NCI-H2196 treated with DMSO at 0.1 percent for 48 hours (cell line): ENCODE measurements at regions not wholly inside any gene's neighbourhood (a gene's known extent, or its start where the extent isn't known, plus 50 kb on each side); places are given as distances from the start of the nearest gene placed in this dataset.

ENCODE experiments used
- DNase-seq: peaks from one replicate; lab custom pipeline; 2025; ENCODE audit not compliant: unreplicated experiment; lab: John Stamatoyannopoulos, UW

DNA sequence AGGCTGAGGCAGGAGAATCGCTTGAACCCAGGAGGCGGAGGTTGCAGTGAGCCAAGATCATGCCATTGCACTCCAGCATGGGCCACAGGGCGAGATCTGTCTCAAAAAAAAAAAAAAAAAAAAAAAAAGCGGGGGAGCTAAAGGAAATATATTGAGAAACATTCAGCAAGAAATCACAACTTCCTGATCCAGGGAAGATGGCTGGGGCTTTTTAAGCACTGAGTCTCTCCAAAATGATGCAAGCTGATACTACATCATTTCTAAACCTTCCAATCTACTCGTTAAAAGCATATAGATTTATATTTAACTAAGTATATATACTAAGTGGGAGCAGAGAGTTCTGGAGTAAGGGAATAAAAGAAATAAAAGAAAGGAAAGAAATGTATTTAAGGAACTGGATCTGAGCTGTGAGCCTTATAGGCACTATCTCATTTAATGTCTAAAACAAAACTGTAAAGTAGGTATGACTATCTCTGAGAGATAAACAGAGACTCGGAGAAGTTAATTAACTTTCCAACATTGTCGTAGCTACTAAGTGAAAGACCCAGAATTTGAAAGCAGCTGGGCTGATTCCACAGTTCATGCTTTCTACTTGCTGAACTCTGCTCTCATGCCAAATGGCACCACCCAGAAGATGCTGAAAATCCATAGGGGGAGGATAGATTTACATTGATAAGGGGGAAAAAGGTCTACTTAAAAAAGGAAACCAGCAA lies 215.0 kb upstream of the MARCKS start:
- DNase-seq = no peak

- DNase-seq = peak; percentile 70
Observed at GRCh38 chr6:113642714-113643406, 214.3 kb upstream of the MARCKS start.

- no peak for DNase-seq
Observed at GRCh38 chr6:113643407-113643770, 213.8 kb upstream of the MARCKS start.

DNA sequence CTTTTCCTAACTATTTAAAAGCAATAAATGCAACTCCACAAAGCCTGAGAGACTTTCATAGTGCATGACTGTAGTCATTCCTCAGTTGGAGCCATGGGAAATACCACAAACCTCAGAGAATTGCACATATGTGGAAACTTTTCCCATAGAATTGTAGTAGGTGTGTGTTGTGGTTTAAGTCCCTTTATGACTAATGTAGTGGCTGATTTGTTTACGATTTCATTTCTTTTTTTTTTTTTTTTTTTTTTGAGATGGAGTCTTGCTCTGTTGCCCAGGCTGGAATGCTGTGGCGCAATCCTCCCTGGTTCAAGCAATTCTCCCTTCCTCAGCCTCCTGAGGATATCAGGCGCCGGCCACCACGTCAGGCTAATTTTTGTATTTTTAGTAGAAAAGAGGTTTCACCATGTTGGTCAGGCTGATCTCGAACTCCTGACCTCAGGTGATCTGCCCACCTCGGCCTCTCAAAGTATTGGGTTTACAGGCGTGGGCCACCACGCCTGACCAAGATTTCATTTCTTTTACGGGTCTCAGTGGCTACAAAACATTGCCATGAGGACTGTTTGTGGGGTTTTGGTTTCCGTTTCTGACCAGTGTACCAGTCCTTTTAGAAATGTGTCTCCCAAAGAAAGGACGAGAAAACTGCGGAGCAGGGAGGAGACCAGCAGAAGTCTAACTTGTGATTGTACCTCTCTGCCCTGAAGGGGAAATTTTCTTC lies 212.1 kb upstream of the MARCKS start:
- DNase-seq = no peak

GRCh38 chr6:113645576-113645970 lies 211.6 kb upstream of the MARCKS start:
- DNase-seq = no peak

DNA sequence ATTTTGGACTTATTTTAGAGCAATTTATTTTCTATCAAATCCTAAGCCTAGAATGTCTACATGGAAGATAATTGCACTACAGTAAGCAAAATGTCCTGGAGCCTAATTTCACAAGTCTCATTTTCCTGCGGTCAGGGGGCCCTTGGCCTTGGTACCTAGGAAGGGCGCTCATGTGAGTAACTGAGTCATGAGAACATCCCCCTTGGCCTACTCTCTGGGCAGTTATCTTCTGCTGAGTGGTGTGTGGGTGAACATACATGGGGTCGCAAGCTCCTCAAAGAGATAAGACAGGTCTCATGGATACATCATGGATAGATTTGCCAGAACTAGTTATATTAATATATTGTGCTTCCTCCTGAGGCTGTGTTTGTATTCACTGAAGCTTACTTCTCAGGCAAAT lies 211.2 kb upstream of the MARCKS start:
- no peak for DNase-seq

GRCh38 chr6:113646701-113647100 lies 210.4 kb upstream of the MARCKS start:
- DNase-seq = no peak

DNA sequence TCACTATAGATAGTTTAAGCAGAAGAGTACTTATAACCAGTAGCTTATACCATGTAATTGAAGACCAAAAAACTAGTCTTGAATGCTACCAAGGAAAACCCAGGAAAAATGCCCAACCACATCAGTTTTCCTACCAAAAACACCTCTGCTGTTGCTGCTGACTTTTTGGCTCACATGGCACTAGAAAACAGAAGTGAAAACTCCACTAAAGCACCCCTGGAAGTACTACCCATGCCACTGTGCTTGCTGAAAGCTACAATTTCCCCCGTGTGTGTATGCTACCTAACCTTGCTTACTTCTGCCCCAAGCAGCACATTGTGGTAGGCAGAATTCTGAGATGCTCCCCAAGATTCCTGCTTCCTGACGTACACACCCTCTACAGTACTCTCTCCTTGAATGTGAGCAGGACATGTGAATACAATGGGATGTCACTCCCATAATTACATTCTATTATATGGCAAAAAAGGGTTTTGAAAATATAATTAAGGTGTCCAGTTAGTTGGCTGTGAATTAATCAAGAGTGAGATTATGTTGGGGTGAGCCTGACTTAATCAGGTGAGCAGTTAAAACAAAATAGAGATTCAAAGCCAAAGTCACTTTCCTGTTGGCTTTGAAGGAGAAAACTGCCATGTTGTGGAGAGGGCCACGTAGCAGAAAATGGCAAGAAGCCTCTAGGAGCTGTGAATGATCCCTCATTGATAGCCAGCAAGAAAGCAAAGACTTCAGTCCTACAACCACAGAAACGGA lies 209.8 kb upstream of the MARCKS start:
- no peak for DNase-seq

DNA sequence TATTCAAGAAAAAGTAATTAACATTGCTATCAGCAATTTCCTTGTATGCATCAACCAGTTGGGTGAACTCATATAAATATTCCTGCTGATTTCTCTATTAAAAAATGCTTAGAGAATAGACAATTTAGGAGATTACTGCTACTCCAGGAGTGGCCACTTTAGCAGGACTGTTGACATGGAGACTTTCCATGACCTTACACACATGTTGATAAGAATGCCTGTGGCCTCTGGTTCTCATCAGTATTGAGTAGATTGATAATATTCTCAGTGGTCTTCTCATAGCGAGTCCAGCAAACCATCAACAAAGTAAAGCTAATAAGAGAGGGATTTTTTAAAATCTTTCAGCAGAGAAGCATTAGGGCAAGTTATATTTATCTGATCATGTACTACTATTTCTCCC lies 208.4 kb upstream of the MARCKS start:
- DNase-seq = no peak

DNA sequence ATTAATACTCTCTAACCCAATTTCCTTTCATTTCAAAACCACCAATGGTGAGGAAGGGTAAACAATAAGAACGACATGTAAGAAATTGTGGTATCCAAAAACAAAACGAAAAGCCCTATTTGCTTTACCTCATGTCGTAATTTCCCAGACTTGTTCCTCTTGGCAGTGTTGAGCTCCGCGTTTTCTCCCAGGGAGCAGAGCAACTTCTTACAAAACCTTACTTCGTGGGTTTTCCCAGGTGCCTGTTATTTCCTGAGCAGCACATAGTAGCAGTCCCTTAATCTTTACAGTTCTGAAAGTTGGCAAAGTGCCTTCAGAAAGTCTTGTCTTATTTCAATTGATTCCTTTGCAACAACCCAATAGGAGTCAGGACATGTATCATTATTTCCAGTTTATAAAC lies 207.9 kb upstream of the MARCKS start:
- no peak for DNase-seq

GRCh38 chr6:113649880-113650609 lies 207.1 kb upstream of the MARCKS start:
- DNase-seq = no peak

- DNase-seq = no peak
Observed at GRCh38 chr6:113650610-113650979, 206.6 kb upstream of the MARCKS start.

DNA sequence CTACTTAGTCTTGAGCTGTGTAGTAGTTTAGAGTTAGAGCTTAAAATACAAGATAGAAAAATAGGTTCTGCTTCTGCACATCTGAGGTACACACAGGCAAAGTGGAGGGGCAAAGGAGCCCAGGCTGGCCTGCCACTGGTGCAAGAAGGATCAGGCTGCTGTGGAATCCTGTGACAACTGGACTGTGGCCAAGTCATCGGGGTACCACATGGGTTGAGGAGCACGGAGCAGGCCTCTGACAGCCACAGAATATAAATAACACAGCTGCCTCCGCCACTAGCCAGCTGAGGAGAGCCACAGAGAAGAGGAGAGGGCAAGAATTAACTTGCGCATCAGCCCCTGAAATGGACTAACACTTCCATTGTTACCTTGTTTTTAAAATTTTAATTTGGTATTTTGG lies 206.0 kb upstream of the MARCKS start:
- no peak for DNase-seq

DNA sequence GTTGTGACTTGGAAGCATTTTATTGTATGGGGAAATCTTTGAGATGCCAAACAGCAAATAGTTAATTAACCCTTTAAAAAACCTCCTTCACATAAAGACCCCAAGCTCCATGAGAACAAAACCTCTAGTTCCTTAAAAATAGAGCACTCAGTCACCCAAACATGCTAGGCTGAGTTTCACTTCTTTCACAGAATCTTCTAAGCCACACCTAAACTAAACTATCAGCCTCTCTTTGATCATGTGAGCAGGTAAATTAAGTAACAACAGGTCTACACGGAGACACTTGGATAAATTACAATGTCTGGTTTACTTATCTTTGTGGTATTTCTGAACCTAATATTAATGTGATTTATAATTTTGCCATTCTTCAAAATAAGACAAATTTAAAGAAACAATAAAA lies 205.2 kb upstream of the MARCKS start:
- no peak for DNase-seq

GRCh38 chr6:113653275-113653674 lies 203.9 kb upstream of the MARCKS start:
- no peak for DNase-seq

GRCh38 chr6:113654396-113654795 lies 202.7 kb upstream of the MARCKS start:
- no peak for DNase-seq

- no peak for DNase-seq
Observed at GRCh38 chr6:113655761-113656160, 201.4 kb upstream of the MARCKS start.

GRCh38 chr6:113659762-113660404 lies 197.3 kb upstream of the MARCKS start:
- DNase-seq = no peak

- no peak for DNase-seq
Observed at GRCh38 chr6:113660819-113661218, 196.3 kb upstream of the MARCKS start.

DNA sequence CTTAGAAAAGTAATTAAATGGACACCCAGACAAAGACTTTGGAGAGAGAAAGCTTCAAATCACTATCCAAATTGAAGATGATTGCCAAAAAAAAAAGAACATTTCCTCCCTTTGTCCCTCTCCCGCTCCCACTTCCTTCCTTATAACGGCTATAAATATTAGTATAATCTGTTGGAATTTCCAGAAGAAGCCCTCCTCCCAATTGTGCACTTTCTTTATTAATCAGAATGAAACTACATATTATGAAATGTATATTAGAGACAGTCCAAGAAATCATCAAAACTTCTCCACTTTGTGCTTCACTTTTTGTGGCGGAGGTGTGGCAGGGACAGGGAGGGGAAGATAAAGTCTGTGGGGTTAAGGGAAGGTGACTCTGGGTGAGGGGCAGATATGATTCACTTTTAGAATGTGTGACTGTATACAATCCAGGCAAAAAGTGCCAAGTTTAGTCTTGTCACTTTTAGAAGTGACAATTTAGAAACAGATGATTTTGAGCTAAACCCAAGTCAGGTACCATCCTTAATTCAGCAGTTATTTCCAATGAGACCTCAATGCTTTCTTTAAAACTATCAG lies 195.0 kb upstream of the MARCKS start:
- no peak for DNase-seq
